Endothelial cell of umbilical vein (primary cell): ENCODE measurements at regions not wholly inside any gene's neighbourhood (a gene's known extent, or its start where the extent isn't known, plus 50 kb on each side); places are given as distances from the start of the nearest gene placed in this dataset.

Experiments
- BruUV-seq: library from RNA; stranded (reverse); fragments of 400-500 nt; replicated peaks from 2 replicates; lab custom pipeline; 2021; lab: Mats Ljungman, UMichigan
- CTCF ChIA-PET: fragments of 300-600, 350-600 bp; sonication (Branson Sonifier 250); formaldehyde crosslinking; loops from one replicate; lab custom pipeline; 2021; ENCODE audit warnings: antibody characterized with exemption, inconsistent platforms; lab: Charles Lee
- POLR2A ChIA-PET: fragments of 300-600, 350-600 bp; sonication (Branson Sonifier 250); formaldehyde crosslinking; loops from one replicate; lab custom pipeline; 2021; ENCODE audit warnings: antibody characterized with exemption, inconsistent platforms; lab: Charles Lee
- DNase-seq: peaks from one replicate; pipeline ENCODE4 v3.0.0-alpha.2; 2011; ENCODE audit warnings: low read depth, low spot score
- FAIRE-seq: peaks from 2 replicates; lab custom pipeline; 2011; peaks lifted over from hg19 to GRCh38; lab: Jason Lieb, UNC
- H2AFZ ChIP-seq: 2 replicates; pipeline ENCODE4 v1.6.0; 2012; ENCODE audit warnings: low read depth, low read length, control low read depth, inconsistent platforms
- H3K27ac ChIP-seq: 2 replicates; pipeline ENCODE4 v1.5.1; 2011; ENCODE audit warnings: low read depth, mild to moderate bottlenecking, control low read depth, low read length, moderate library complexity; ENCODE audit not compliant: insufficient read depth
- H3K27me3 ChIP-seq, 2 experiments: 2 replicates each; pipeline versions ENCODE4 v1.6.0 to v1.6.1; 2011; ENCODE audit warnings: low read length in 2 of 2, mixed read lengths in 1 of 2; ENCODE audit not compliant: control insufficient read depth in 2 of 2, insufficient read depth in 2 of 2
- H3K36me3 ChIP-seq, 2 experiments: 2 replicates in 1 of 2; 3 replicates in 1 of 2; pipeline ENCODE4 v1.5.1; 2011; ENCODE audit warnings: low read length in 2 of 2, mild to moderate bottlenecking in 1 of 2, moderate library complexity in 1 of 2; ENCODE audit not compliant: control insufficient read depth in 2 of 2, insufficient read depth in 2 of 2; ENCODE audit errors: extremely low read depth in 1 of 2
- H3K4me1 ChIP-seq: 3 replicates; pipeline ENCODE4 v1.5.1; 2011; ENCODE audit warnings: mild to moderate bottlenecking, low read length; ENCODE audit not compliant: control insufficient read depth, insufficient read depth; ENCODE audit errors: extremely low read depth
- H3K4me2 ChIP-seq: 2 replicates; pipeline ENCODE4 v1.6.1; 2011; ENCODE audit warnings: low read length, control low read depth, mixed read lengths; ENCODE audit not compliant: insufficient read depth
- H3K4me3 ChIP-seq, 3 experiments: fragments of 200-600 bp in 1 of 3; sonication (generic), shearing (Covaris generic) in 1 of 3; replicated peaks in 1 of 3; 2 replicates each; pipeline ENCODE4 v1.5.1; 2011 to 2016; ENCODE audit warnings: control low read depth in 3 of 3, low read length in 3 of 3, mild to moderate bottlenecking in 2 of 3, inconsistent platforms in 1 of 3, low read depth in 1 of 3, moderate library complexity in 1 of 3; ENCODE audit not compliant: insufficient read depth in 1 of 3
- H3K79me2 ChIP-seq: 2 replicates; pipeline ENCODE4 v1.6.0; 2012; ENCODE audit warnings: low read length, inconsistent platforms; ENCODE audit not compliant: control insufficient read depth, insufficient read depth
- H3K9ac ChIP-seq: replicated peaks from 2 replicates; pipeline ENCODE3; 2011; ENCODE audit warnings: low read length, control low read depth; ENCODE audit not compliant: insufficient read depth; ENCODE audit errors: extremely low read depth
- H3K9me1 ChIP-seq: replicated peaks from 3 replicates; pipeline ENCODE4 v1.6.0; 2011; ENCODE audit warnings: mild to moderate bottlenecking, low read length; ENCODE audit not compliant: control insufficient read depth, insufficient read depth; ENCODE audit errors: extremely low read depth
- H3K9me3 ChIP-seq: replicated peaks from 2 replicates; pipeline ENCODE4 v1.5.1; 2012; ENCODE audit warnings: low read length, inconsistent platforms; ENCODE audit not compliant: control insufficient read depth, insufficient read depth
- H4K20me1 ChIP-seq: replicated peaks from 2 replicates; pipeline ENCODE3; 2011; ENCODE audit warnings: mild to moderate bottlenecking, low read length; ENCODE audit not compliant: control insufficient read depth, insufficient read depth; ENCODE audit errors: extremely low read depth
- CTCF ChIP-seq, 2 donors: IDR thresholded peaks; 1 replicate in 1 of 2; 2 replicates in 1 of 2; pipeline ENCODE4 v1.5.1; 2011; ENCODE audit warnings: low read length in 2 of 2, mild to moderate bottlenecking in 2 of 2, moderate library complexity in 2 of 2, control low read depth in 1 of 2, inconsistent platforms in 1 of 2, low read depth in 1 of 2; ENCODE audit not compliant: insufficient read depth in 1 of 2; ENCODE audit errors: extremely low read depth in 1 of 2
- EZH2 ChIP-seq: IDR thresholded peaks from 2 replicates; pipeline ENCODE4 v1.6.1; 2012; ENCODE audit warnings: borderline replicate concordance, low read depth, mild to moderate bottlenecking, moderate library complexity, low read length, inconsistent platforms; ENCODE audit not compliant: severe bottlenecking
- FOS ChIP-seq: IDR thresholded peaks from 2 replicates; pipeline ENCODE4 v1.6.1; 2011; ENCODE audit warnings: mild to moderate bottlenecking, low read length, moderate library complexity, borderline replicate concordance; ENCODE audit not compliant: insufficient read depth
- GATA2 ChIP-seq: IDR thresholded peaks from 2 replicates; pipeline ENCODE4 v1.7.0; 2011; ENCODE audit warnings: low read depth, mild to moderate bottlenecking, moderate library complexity, mixed read lengths, low read length; ENCODE audit not compliant: insufficient read length, insufficient read depth
- JUN ChIP-seq: IDR thresholded peaks from 2 replicates; pipeline ENCODE4 v1.6.1; 2011; ENCODE audit warnings: borderline replicate concordance, low read depth; ENCODE audit not compliant: insufficient read length, insufficient read depth
- MAX ChIP-seq: IDR thresholded peaks from 2 replicates; pipeline ENCODE4 v1.6.1; 2011; ENCODE audit not compliant: insufficient read depth, insufficient read length
- MYC ChIP-seq: IDR thresholded peaks from one replicate; pipeline ENCODE4 v1.6.1; 2011; ENCODE audit warnings: mild to moderate bottlenecking, low read depth, low read length
- POLR2A ChIP-seq: IDR thresholded peaks from 2 replicates; pipeline ENCODE4 v1.6.1; 2012; ENCODE audit warnings: low read depth, mild to moderate bottlenecking, control low read depth, low read length
- POLR2AphosphoS5 ChIP-seq: IDR thresholded peaks from 2 replicates; pipeline ENCODE4 v1.6.1; 2012; ENCODE audit warnings: low read depth, mild to moderate bottlenecking, control low read depth, low read length, moderate library complexity; ENCODE audit not compliant: insufficient read depth
- dilution Hi-C: fragments of 300-500 bp; cut with MboI; formaldehyde crosslinking; loops from one replicate; pipeline ENCODE4 v1.15.0; 2019; ENCODE audit warnings: low sequenced_read_pairs; ENCODE audit not compliant: extremely low pct_ligation_motif_present
- intact Hi-C: fragments of 100-400 bp; cut with micrococcal nuclease; formaldehyde crosslinking; loops from one replicate; pipeline ENCODE4 v1.10.0; 2022

GRCh38 chr11:31873124-31873523 lies 62.0 kb upstream of the PAX6 start:
- Histone ChIP-seq H3K9ac (no peak overlapping the region), H3K79me2 (no peaks in the 10 kb centered on the region), H3K4me1 (no peaks in the 10 kb centered on the region), H4K20me1 (no peaks in the 10 kb centered on the region), H3K9me3 (no peaks in the 10 kb centered on the region), H3K4me3 (no peak overlapping the region), H3K27ac (no peak overlapping the region), H3K27me3 (peaks cover 6 to 14% of the 10 kb centered on the region in 2 experiments), H3K4me2 (no peak overlapping the region), H2AFZ (no peak overlapping the region), H3K36me3 (no peaks in the 10 kb centered on the region), H3K9me1 (no peaks in the 10 kb centered on the region)
- POLR2A ChIA-PET = no interaction called here
- CTCF ChIA-PET = interaction anchor here (0.6 to 1.2 kb wide), 2 partner anchors 232 to 532 kb away, joined by 3 to 4 read pairs; no protein-coding TSS in a partner anchor
- BruUV-seq = no TSS peak
- TF ChIP-seq MYC (no peak), GATA2 (no peak), MAX (no peak), JUN (no peak), CTCF (IDR thresholded peaks at IDR 0.05; ENCODE audit: extremely low read depth in 1 of 2, insufficient read depth in 1 of 2, low read depth in 1 of 2, low read length in 2 of 2) (no peak), FOS (no peak), POLR2AphosphoS5 (no peak), POLR2A (no peak), EZH2 (no peak)
- FAIRE-seq (no peak), DNase-seq (no peak)
- dilution Hi-C loops (no loop called here), intact Hi-C loops (loop anchor here (5.0 to 10.0 kb wide), 2 partner anchors 304 to 768 kb away; no protein-coding TSS in a partner anchor)
